ENCODE measurements at regions not wholly inside any gene's neighbourhood (a gene's known extent, or its start where the extent isn't known, plus 50 kb on each side); places are given as distances from the start of the nearest gene placed in this dataset.

DNA sequence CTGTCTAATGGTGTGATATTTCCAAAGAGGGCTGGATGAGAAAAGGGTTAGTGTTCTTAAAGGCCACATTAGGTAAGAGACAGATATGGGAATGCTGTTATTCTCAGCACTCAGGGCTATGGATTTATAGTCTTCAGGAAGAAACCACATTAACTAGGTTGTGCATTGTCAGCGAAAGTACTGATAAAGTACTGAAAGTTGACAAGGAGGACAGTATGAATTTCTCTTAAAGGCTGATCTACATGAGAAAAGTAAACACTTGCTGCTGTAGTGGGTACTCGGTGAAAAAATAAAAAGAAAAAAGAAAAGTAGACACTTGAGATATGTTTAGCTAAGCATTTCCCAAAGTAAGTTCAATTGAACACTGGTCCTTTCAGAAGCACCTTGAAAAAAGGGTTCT lies 381.0 kb upstream of the RPS23 start:
- Histone ChIP-seq H3K27ac (replicated peaks in 1 of 4) (no peak overlapping the region), H3K4me3 (no peak overlapping the region), H3K4me1 (peaks cover 0 to 12% (median 10%) of the 10 kb centered on the region in 4 donors), H3K27me3 (no peaks in the 10 kb centered on the region), H3K36me3 (no peaks in the 10 kb centered on the region), H3K9me3 (no peaks in the 10 kb centered on the region)
- intact Hi-C loops (cut with DNase I): no loop called here
- TF ChIP-seq POLR2AphosphoS5 (IDR thresholded peaks at IDR 0.05) (no peak), CTCF (IDR thresholded peaks at IDR 0.05) (no peak), POLR2A (IDR thresholded peaks at IDR 0.05; ENCODE audit: low read depth) (no peak), EP300 (IDR thresholded peaks at IDR 0.05) (no peak)
- DNase-seq (ENCODE audit: extremely low spot score): no peak
- 83% methylated on average over 2 of the region's 2 CpGs for WGBS

DNA sequence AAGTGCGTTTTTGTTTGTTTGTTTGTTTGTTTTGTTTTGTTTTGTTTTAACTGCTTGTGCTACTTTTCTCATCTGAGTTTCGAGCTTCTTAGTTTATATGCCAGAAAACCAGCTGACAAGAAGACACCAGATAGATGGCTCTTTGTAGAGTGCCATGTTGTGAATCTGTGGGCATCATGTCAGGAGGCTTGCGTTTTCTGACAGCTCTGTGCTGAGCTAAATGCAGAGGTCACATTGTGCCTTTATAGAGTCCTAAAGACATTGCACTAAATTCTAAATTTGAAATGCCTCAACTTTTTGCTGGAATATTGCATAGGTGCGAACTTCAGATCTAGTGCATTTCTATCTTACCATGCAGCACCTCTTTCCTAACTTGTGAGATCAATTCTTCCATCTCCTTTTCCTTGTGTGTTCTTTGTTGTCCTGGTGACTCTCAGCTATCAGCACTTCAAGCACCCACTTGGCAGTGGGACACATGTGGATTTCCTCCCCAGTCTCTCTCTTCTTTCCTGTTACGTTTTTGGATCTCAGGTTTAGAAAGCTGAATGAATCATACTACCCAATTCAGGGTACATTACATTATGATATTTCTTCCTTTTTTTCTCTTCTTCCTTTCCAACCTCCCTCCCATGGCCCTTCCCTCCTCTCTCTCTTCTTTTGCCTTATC lies 379.0 kb upstream of the RPS23 start:
- WGBS: 54% methylated on average over 5 of the region's 5 CpGs

GRCh38 chr5:82656341-82656761 lies 378.2 kb upstream of the RPS23 start:
- DNase-seq (ENCODE audit: extremely low spot score): no peak
- no peak overlapping the region for H3K4me3 ChIP-seq
- WGBS: 35% methylated on average over 2 of the region's 2 CpGs
- no peaks in the 10 kb centered on the region for H3K27me3 ChIP-seq
- peaks cover 0 to 12% (median 10%) of the 10 kb centered on the region in 4 donors for H3K4me1 ChIP-seq
- H3K36me3 ChIP-seq: no peaks in the 10 kb centered on the region
- intact Hi-C loops (cut with DNase I): no loop called here
- TF ChIP-seq POLR2AphosphoS5 (IDR thresholded peaks at IDR 0.05) (no peak), CTCF (IDR thresholded peaks at IDR 0.05) (no peak), POLR2A (IDR thresholded peaks at IDR 0.05; ENCODE audit: low read depth) (no peak), EP300 (IDR thresholded peaks at IDR 0.05) (no peak)
- no peaks in the 10 kb centered on the region for H3K9me3 ChIP-seq
- no peak overlapping the region for H3K27ac ChIP-seq (replicated peaks in 1 of 4)

More for the DNA sequence above, 379.0 kb upstream of the RPS23 start:
- TF ChIP-seq POLR2AphosphoS5 (IDR thresholded peaks at IDR 0.05) (no peak), EP300 (IDR thresholded peaks at IDR 0.05) (no peak), POLR2A (IDR thresholded peaks at IDR 0.05; ENCODE audit: low read depth) (no peak), CTCF (IDR thresholded peaks at IDR 0.05) (no peak)
- Histone ChIP-seq H3K27me3 (no peaks in the 10 kb centered on the region), H3K27ac (replicated peaks in 1 of 4) (no peak overlapping the region), H3K4me3 (no peak overlapping the region), H3K9me3 (no peaks in the 10 kb centered on the region), H3K4me1 (peaks cover 0 to 12% (median 10%) of the 10 kb centered on the region in 4 donors), H3K36me3 (no peaks in the 10 kb centered on the region)
- intact Hi-C loops (cut with DNase I): no loop called here
- DNase-seq (ENCODE audit: extremely low spot score): no peak

DNA sequence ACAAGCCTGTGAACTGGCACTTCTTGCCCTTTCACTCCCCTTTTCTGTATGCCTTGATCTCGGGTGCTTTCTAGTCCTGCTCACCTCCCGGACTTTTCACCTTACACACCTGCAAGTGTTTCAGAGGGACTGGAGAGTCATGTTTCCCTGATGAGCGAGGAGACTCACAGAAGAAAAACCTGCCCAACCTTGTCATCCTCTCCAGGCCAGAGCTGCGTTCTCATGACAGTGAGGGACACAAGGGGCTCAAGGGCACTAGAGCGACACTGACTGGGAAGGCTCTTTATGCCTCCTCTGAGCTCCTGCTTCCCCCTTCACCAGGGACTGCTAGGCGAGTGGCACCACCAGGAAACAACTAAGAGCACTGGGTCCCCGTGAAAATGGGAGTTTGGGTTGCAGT lies 376.9 kb upstream of the RPS23 start:
- no peak for TF ChIP-seq EP300 (IDR thresholded peaks at IDR 0.05)
- TF ChIP-seq CTCF (IDR thresholded peaks at IDR 0.05): no peak
- TF ChIP-seq POLR2A (IDR thresholded peaks at IDR 0.05; ENCODE audit: low read depth): no peak
- no peak for TF ChIP-seq POLR2AphosphoS5 (IDR thresholded peaks at IDR 0.05)
- no peak overlapping the region for H3K4me3 ChIP-seq
- H3K27me3 ChIP-seq: no peaks in the 10 kb centered on the region
- no peak overlapping the region for H3K27ac ChIP-seq (replicated peaks in 1 of 4)
- no peaks in the 10 kb centered on the region for H3K9me3 ChIP-seq
- no peak for DNase-seq (ENCODE audit: extremely low spot score)
- intact Hi-C loops (cut with DNase I): no loop called here
- 91% methylated on average over 7 of the region's 7 CpGs for WGBS
- H3K4me1 ChIP-seq: peaks cover 0 to 12% (median 10%) of the 10 kb centered on the region in 4 donors
- no peaks in the 10 kb centered on the region for H3K36me3 ChIP-seq

DNA sequence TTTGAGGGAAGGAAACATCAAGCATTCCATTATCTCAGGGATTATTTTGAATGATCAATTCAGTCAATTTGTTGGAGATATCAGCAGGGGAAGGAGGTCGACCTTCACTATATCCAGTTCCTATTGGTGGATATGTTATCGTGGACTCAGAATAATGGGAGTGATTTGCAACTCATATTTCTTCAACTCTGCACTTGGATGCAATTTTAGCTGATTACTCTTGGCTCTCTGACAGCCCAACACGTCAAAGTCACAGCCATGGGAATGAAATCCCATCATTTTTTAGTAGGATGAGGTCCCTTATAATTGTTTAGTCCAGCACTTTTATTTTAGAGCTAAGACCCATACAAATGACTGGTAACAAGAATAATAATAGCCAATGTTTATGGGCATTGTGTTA lies 371.8 kb upstream of the RPS23 start:
- intact Hi-C loops (cut with DNase I): loop anchor here (10.0 kb wide), 1 partner anchor 915 kb away; no protein-coding TSS in a partner anchor
- no peak for DNase-seq (ENCODE audit: extremely low spot score)
- no peaks in the 10 kb centered on the region for H3K27me3 ChIP-seq
- H3K4me3 ChIP-seq: no peak overlapping the region
- H3K36me3 ChIP-seq: no peaks in the 10 kb centered on the region
- no peaks in the 10 kb centered on the region for H3K4me1 ChIP-seq
- no peak overlapping the region for H3K27ac ChIP-seq (replicated peaks in 1 of 4)
- H3K9me3 ChIP-seq: no peaks in the 10 kb centered on the region
- WGBS: 73% methylated on average over 3 of the region's 3 CpGs
- TF ChIP-seq CTCF (IDR thresholded peaks at IDR 0.05) (no peak), POLR2A (IDR thresholded peaks at IDR 0.05; ENCODE audit: low read depth) (no peak), EP300 (IDR thresholded peaks at IDR 0.05) (no peak), POLR2AphosphoS5 (IDR thresholded peaks at IDR 0.05) (no peak)
